Tongue (tissue), 1 donor: ENCODE measurements at regions not wholly inside any gene's neighbourhood (a gene's known extent, or its start where the extent isn't known, plus 50 kb on each side); places are given as distances from the start of the nearest gene placed in this dataset.
"Not testable (repeated sequence)": the region's sequence is repeated elsewhere in the genome, so short reads cannot be mapped to it uniquely, and the experiment has no call there.

Experiments used
- DNase-seq: peaks from one replicate; pipeline ENCODE4 v3.0.0-alpha.2; 2015

DNA sequence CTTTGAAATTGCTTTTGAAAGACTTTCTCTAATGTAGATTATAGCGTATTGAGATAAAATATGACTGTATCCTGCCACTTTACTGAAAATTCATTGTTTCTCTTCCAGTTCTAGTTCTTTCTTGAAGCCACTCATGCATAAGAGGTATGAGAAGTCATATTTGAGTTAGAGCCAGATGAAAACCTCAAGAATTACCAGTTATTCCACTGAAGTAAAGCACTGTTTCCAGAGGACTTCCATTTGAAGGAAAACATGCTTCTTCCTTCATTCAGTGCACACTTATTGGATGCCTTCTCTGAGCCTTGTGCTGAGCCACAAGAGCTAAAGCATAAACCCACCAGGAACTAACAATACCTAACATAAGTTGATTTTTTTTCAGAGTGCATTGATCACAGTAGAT lies 513.4 kb downstream of the ZNF385D start:
- DNase-seq, result no peak

- no peak for DNase-seq
Measured at GRCh38 chr3:21235491-21235890, 515.5 kb downstream of the ZNF385D start.

DNA sequence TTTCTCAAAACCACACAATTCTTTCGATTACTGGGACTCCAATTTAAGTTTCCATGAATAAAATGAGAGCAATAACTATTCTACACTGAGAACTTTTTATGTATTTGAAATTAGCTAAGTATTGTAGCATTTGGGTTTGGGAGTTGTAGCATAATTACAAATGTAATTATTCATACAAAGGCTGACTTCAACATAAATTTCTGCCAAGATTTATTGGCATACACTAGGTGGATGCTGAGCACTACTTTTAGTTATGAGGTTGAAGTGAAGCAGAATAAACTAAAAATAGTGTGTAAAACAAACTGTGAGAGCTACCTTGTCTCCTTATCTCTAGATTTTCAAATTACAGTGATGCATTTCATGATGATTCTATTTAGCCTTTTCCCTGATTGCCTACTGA lies 516.1 kb downstream of the ZNF385D start:
- no peak for DNase-seq

DNA sequence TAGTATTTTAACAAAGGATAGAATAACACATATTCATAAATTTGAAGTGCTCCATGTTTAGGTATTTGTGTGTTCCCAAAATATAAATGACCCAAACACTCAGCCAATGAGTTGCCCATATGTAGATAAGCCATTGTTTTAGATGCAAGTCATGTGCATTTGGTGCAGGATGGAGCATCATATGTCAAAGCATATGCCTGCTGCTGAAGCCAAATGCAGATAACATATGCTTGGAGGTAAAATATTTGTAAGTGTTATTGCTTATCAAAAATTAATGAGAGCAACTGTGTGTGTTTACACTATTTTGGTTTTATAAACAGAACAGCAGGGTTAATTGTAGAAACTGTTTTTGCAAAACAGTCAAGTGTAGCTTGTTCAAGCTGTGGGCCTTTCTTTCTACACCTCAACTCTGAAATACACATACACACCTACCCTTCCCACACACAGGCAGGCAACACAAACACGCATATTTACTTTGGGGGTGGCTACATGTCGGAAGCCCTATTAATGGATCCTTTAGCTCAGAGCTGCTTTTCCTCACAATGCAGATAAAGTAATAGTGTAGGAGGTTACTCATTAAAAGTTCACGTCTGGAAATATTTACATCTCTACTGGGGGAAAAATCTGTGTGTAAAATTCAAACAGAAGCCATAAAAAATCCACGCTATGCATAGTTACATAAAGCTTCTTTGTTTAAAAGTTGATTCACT lies 521.4 kb downstream of the ZNF385D start:
- DNase-seq, result no peak

GRCh38 chr3:21226086-21226485 lies 524.9 kb downstream of the ZNF385D start:
- no peak for DNase-seq

DNA sequence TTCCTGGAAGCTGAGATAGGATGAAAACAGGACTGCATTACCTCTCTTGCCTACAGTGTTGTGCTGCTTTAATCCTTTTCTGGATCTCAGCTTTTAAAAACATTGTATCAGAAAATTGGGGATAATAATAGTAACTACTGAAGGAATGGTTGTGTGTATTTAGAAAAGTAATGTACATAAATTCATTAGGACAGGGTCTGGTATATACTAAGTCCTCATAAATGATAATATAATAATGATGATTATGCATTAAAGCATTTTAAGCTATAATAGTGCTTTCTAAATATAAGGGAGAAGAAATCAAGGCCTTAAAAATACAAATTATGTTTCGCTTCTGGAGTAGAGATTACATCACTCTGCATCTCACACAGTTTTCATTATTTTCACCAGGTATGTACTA lies 530.1 kb downstream of the ZNF385D start:
- DNase-seq, result no peak

- no peak for DNase-seq
Measured at GRCh38 chr3:21216598-21216997, 534.4 kb downstream of the ZNF385D start.

GRCh38 chr3:21204122-21204521 lies 546.9 kb downstream of the ZNF385D start:
- not testable (repeated sequence) for DNase-seq

- no peak for DNase-seq
Measured at GRCh38 chr3:21195203-21195602, 555.8 kb downstream of the ZNF385D start.

- not testable (repeated sequence) for DNase-seq
Measured at GRCh38 chr3:21194036-21194435, 557.0 kb downstream of the ZNF385D start.

DNA sequence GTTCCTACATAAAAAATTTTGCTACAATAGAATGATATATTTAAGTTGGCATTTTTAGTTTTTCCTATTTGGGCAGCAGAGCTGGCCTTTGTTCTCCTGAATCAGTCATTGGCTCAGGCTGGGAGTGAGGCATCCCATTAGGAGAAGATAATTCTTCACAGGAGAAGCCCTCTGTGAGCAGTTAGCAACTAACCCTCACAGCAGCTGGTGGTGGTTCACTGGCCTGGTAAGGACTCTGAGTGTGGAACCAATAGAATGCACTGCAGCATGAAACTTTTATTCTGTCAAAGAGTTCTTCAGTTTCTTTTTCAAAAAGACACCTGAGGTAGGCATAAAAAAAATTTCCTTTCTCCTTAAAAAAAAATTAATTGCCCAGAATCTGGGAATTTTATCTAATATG lies 562.6 kb downstream of the ZNF385D start:
- no peak for DNase-seq

- no peak for DNase-seq
Measured at GRCh38 chr3:21185816-21186314, 565.1 kb downstream of the ZNF385D start.

DNA sequence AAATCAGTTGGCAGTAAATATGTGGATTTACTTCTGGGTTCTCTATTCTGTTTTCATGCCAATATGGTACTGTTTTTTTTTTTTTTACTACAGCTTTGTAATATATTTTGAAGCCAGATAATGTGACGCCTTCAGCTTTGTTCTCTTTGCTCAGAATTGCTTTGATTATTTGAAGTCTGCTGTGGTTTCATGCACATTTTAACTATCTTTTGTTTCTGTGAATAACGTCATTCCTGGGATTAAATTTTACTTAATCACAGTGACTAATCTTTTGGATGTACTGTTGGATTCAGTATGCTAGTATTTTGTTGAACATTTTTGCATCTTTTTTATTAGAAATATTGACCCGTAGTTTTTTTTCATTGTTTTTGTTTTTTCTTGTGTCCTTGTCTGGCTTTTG lies 576.5 kb downstream of the ZNF385D start:
- peak; percentile 39 for DNase-seq

DNA sequence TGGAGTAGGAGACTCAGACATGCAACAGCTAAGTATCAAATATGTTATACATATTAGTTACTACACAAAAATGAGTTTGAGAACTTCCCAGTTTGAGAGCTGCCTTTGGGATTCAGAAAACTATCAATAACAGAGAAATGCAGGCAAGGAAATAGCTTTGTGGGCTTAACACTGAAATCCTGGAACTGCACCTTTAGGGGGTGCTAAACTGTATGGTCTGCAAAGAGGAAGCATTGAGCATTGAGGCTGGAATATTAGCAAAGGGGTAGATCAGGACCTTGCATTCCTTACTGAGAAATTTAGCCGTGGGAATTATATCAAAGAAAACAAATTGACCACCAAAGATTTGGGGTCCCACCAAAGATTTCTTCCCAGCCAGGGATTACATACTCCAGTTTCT lies 580.0 kb downstream of the ZNF385D start:
- DNase-seq, result peak; percentile 12

GRCh38 chr3:21169948-21170347 lies 581.1 kb downstream of the ZNF385D start:
- DNase-seq, result peak; percentile 72

DNA sequence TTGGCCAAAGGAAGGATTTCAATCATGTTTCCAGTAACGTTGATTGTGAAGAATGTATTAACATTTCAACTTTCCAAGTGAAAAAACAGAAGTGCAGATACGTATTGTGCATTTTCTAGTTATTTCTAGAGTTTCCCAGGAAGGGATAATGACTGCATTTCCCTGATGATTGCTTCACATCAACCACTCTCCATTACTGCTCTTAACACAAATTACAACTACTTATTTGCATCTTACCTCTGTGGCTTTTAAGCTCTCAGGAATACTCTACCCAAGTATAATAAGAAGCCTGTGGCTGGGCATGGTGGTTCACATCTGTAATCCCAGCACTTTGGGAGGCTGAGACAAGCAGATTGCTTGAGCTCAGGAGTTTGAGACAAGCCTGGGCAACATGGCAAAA lies 582.5 kb downstream of the ZNF385D start:
- DNase-seq, result no peak

DNA sequence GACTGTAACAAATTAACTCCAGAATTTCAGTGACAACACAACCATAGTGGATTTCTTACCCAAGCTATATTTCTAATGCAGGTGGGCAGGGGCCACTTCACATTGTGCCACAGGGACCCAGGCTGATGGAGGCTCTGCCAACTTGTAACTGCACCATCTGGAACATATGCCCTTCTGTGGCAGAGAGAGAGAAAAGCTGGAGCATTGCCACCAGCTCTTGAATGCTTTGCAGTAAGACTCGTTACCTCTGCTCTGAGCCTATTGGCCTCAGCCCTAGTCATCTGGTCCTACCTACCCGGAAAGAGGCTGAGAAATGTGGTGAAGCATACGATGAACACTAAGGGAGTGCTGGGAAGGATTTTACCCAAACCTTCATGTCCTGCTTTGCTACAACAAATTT lies 587.1 kb downstream of the ZNF385D start:
- no peak for DNase-seq

DNA sequence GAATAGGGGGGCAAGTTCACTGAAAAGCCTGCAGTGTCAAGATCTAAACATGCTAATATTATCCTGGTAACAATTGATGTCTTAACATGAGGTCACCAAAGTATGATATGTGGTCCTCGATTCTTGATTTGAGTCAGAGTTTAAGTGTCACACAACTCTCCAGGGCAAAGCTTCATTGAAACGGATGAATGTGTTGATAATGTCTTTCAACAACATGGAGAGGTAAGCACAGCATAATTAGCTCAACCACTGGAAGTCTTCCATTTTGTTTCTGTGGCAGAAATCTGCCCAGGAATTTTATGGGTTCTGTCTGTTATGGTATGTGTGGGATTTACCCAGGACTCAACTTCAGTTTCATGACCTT lies 591.5 kb downstream of the ZNF385D start:
- no peak for DNase-seq

DNA sequence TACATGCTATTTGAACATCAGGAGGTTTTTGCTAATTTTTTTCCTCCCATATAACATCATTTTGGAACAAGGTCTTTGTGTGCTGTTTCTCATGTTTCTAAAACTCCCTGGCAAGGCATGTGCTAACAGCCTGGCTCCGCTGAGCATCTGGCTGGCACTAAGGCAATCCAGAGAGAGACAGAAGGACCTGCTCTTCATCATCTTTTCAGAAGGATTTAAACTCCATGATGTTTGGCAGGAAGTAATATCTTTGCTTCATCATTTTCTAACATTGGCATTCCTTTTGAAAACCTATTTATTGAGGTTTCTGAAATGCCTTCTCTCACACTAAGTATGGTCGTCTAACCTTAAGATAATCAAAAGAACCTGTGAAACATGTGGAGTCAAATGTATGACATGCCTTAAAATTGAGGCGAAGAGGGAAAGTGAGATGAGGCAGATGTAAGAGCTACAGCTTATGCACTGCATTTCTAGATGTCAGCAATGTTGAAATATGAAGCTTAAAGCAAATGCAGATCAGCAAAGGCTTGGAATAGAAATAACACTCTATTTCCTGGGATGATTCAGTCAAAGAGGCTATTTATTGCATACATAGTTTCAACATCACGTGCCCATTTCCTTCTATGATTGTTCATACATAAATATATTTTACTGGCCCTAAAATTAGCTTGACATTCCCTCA lies 592.0 kb downstream of the ZNF385D start:
- peak; percentile 43 for DNase-seq

DNA sequence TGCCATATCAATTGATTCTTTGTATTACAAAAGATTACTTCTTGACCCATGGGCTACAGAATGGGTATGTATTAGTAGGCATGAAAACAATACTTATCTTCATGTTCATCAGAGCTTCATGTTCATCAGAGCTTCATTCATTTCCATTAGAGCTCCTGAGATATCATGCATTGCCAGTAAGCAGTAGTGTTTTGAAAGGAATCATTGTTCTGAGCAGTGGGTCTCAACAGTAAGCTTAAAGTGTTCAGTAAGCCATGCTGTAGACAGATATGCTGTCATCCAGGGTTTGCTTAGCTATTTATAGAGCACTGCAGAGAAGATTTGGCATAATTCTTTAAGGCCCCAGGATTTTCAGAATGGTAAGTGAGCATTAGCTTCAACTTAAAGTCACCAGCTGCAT lies 596.1 kb downstream of the ZNF385D start:
- DNase-seq, result no peak

- DNase-seq, result no peak
Measured at GRCh38 chr3:21152555-21152954, 598.5 kb downstream of the ZNF385D start.

GRCh38 chr3:21142949-21143348 lies 608.1 kb downstream of the ZNF385D start:
- no peak for DNase-seq

- DNase-seq, result no peak
Measured at GRCh38 chr3:21142031-21142430, 609.0 kb downstream of the ZNF385D start.

GRCh38 chr3:21140785-21141184 lies 610.2 kb downstream of the ZNF385D start:
- no peak for DNase-seq
